ENCODE measurements at regions not wholly inside any gene's neighbourhood (a gene's known extent, or its start where the extent isn't known, plus 50 kb on each side); places are given as distances from the start of the nearest gene placed in this dataset.
A peak's percentile ranks its signal among the peaks of the same experiment; 100 is the strongest.

- ChIA-PET CTCF (ENCODE audit: partially characterized antibody) (interaction anchor here (0.7 to 1.8 kb wide), 3 partner anchors 12 to 285 kb away, joined by 3 to 5 read pairs (median 4); no protein-coding TSS in a partner anchor), POLR2A (ENCODE audit: partially characterized antibody) (no interaction called here)
- H3K4me1 Mint-ChIP-seq, result no peaks in the 10 kb centered on the region
- DNase-seq, result no peak
- Histone ChIP-seq H3K4me1 (ENCODE audit: insufficient read depth, low read length) (no peaks in the 10 kb centered on the region), H3K27me3 (ENCODE audit: insufficient read depth, low read length) (no peaks in the 10 kb centered on the region), H3K4me3 (ENCODE audit: low read length in 2 of 2) (no peak overlapping the region), H3K36me3 (ENCODE audit: insufficient read depth, low read length) (no peaks in the 10 kb centered on the region), H3K27ac (ENCODE audit: low read depth, low read length) (no peak overlapping the region), H3K9me3 (ENCODE audit: control insufficient read depth in 1 of 2, low read length in 2 of 2) (no peaks in the 10 kb centered on the region)
- peaks cover 0 to 1% of the 10 kb centered on the region in 2 donors for H3K27me3 Mint-ChIP-seq
- no peak overlapping the region for H3K4me3 Mint-ChIP-seq
- intact Hi-C loops (cut with micrococcal nuclease), result no loop called here
- no peaks in the 10 kb centered on the region for H3K36me3 Mint-ChIP-seq
- no peak overlapping the region for H3K27ac Mint-ChIP-seq
- H3K9me3 Mint-ChIP-seq, result no peaks in the 10 kb centered on the region
These were observed 138.5 kb upstream of the LGALSL start for GRCh38 chr2:64315291-64315960.

GRCh38 chr2:64317707-64318475 lies 136.1 kb upstream of the LGALSL start:
- Mint-ChIP-seq H3K4me1 (no peaks in the 10 kb centered on the region), H3K36me3 (no peaks in the 10 kb centered on the region), H3K27me3 (peaks cover 0 to 1% of the 10 kb centered on the region in 2 donors), H3K9me3 (no peaks in the 10 kb centered on the region), H3K27ac (peak overlapping the region in 1 of 7 donors; percentile 19), H3K4me3 (no peak overlapping the region)
- Histone ChIP-seq H3K4me1 (ENCODE audit: insufficient read depth, low read length) (no peaks in the 10 kb centered on the region), H3K27me3 (ENCODE audit: insufficient read depth, low read length) (no peaks in the 10 kb centered on the region), H3K4me3 (ENCODE audit: low read length in 2 of 2) (no peak overlapping the region), H3K27ac (ENCODE audit: low read depth, low read length) (no peak overlapping the region), H3K9me3 (ENCODE audit: control insufficient read depth in 1 of 2, low read length in 2 of 2) (no peaks in the 10 kb centered on the region), H3K36me3 (ENCODE audit: insufficient read depth, low read length) (no peaks in the 10 kb centered on the region)
- DNase-seq, result no peak
- ChIA-PET POLR2A (ENCODE audit: partially characterized antibody) (interaction anchor here (1.1 kb wide), 1 partner anchor 109 kb away, joined by 3 read pairs; no protein-coding TSS in a partner anchor), CTCF (ENCODE audit: partially characterized antibody) (interaction anchor here (0.7 to 3.5 kb wide), 4 partner anchors 11 to 247 kb away, joined by 3 to 30 read pairs (median 3); no protein-coding TSS in a partner anchor)
- intact Hi-C loops (cut with micrococcal nuclease), result no loop called here

- POLR2A ChIA-PET (ENCODE audit: partially characterized antibody), result interaction anchor here (1.0 to 1.1 kb wide), 2 partner anchors 109 to 175 kb away, joined by 3 read pairs; no protein-coding TSS in a partner anchor
- Histone ChIP-seq H3K4me3 (ENCODE audit: low read length in 2 of 2) (no peak overlapping the region), H3K27ac (ENCODE audit: low read depth, low read length) (no peak overlapping the region), H3K36me3 (ENCODE audit: insufficient read depth, low read length) (no peaks in the 10 kb centered on the region), H3K27me3 (ENCODE audit: insufficient read depth, low read length) (no peaks in the 10 kb centered on the region), H3K4me1 (ENCODE audit: insufficient read depth, low read length) (no peaks in the 10 kb centered on the region), H3K9me3 (ENCODE audit: control insufficient read depth in 1 of 2, low read length in 2 of 2) (no peaks in the 10 kb centered on the region)
- Mint-ChIP-seq H3K27me3 (peaks cover 0 to 1% of the 10 kb centered on the region in 2 donors), H3K9me3 (no peaks in the 10 kb centered on the region), H3K4me3 (no peak overlapping the region), H3K36me3 (no peaks in the 10 kb centered on the region), H3K4me1 (peaks cover 0 to 4% (median 0%) of the 10 kb centered on the region in 4 donors), H3K27ac (peak overlapping the region in 1 of 7 donors; percentile 19)
- intact Hi-C loops (cut with micrococcal nuclease), result no loop called here
- CTCF ChIA-PET (ENCODE audit: partially characterized antibody), result interaction anchor here (0.7 to 3.5 kb wide), 4 partner anchors 11 to 247 kb away, joined by 3 to 30 read pairs (median 3); no protein-coding TSS in a partner anchor
- DNase-seq, result no peak
These were observed 135.6 kb upstream of the LGALSL start for GRCh38 chr2:64318476-64318748.

DNA sequence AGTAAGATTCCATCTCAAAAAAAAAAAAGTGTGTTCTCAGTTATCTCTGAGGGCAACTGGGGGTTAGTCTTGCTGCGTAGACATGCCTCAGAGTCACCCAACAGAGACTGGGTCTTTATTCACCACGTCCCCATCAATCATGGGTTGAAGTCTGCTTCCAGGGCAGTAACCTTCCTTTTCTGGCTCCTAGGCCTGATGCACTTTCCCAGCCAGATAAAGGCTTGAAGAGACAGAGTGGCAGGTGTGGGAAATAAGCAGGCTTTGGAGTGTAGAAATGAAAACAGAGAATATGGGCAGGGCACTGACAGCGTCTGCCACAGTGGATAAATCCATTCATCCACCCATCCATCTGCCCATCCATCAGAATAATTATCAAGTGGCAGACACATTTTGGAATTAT lies 134.1 kb upstream of the LGALSL start:
- H3K27ac Mint-ChIP-seq, result no peak overlapping the region
- peaks cover 3 to 17% (median 10%) of the 10 kb centered on the region in 4 donors for H3K4me1 Mint-ChIP-seq
- H3K27me3 Mint-ChIP-seq, result peaks cover 0 to 1% of the 10 kb centered on the region in 2 donors
- Histone ChIP-seq H3K9me3 (ENCODE audit: control insufficient read depth in 1 of 2, low read length in 2 of 2) (no peaks in the 10 kb centered on the region), H3K4me3 (ENCODE audit: low read length in 2 of 2) (no peak overlapping the region), H3K36me3 (ENCODE audit: insufficient read depth, low read length) (no peaks in the 10 kb centered on the region), H3K27ac (ENCODE audit: low read depth, low read length) (no peak overlapping the region), H3K4me1 (ENCODE audit: insufficient read depth, low read length) (peaks cover 13% of the 10 kb centered on the region), H3K27me3 (ENCODE audit: insufficient read depth, low read length) (no peaks in the 10 kb centered on the region)
- H3K9me3 Mint-ChIP-seq, result no peaks in the 10 kb centered on the region
- POLR2A ChIA-PET (ENCODE audit: partially characterized antibody), result no interaction called here
- DNase-seq, result no peak
- CTCF ChIA-PET (ENCODE audit: partially characterized antibody), result no interaction called here
- no peaks in the 10 kb centered on the region for H3K36me3 Mint-ChIP-seq
- no peak overlapping the region for H3K4me3 Mint-ChIP-seq
- intact Hi-C loops (cut with micrococcal nuclease), result no loop called here

DNA sequence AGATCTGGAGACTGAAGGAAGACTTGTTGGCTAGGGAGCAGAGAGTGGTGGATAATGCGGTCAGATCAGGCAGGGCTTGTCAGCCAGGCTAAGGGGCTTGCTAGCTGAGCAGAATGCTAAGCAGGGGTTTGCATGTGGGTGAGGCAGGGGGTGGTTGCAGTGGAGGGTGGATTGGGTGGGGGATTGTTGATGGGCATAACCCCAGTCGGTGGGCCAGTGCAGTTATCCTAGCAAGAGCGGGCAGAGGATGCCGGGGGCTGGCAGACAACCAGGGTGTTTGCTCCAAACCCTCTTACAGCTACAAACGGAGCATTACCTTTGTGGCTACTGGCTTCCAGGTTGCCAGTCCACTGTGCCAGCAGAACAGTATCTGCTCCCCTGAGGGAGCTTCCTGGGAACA lies 131.5 kb upstream of the LGALSL start:
- H3K36me3 ChIP-seq (ENCODE audit: insufficient read depth, low read length), result no peaks in the 10 kb centered on the region
- no peaks in the 10 kb centered on the region for H3K36me3 Mint-ChIP-seq
- intact Hi-C loops (cut with micrococcal nuclease), result no loop called here
- no peak overlapping the region for H3K27ac ChIP-seq (ENCODE audit: low read depth, low read length)
- no peaks in the 10 kb centered on the region for H3K9me3 Mint-ChIP-seq
- H3K4me3 ChIP-seq (ENCODE audit: low read length in 2 of 2), result no peak overlapping the region
- H3K9me3 ChIP-seq (ENCODE audit: control insufficient read depth in 1 of 2, low read length in 2 of 2), result no peaks in the 10 kb centered on the region
- H3K27ac Mint-ChIP-seq, result peak overlapping the region in 1 of 7 donors; percentile 26
- H3K4me1 ChIP-seq (ENCODE audit: insufficient read depth, low read length), result peaks cover 39% of the 10 kb centered on the region
- H3K27me3 ChIP-seq (ENCODE audit: insufficient read depth, low read length), result no peaks in the 10 kb centered on the region
- POLR2A ChIA-PET (ENCODE audit: partially characterized antibody), result no interaction called here
- no peak for DNase-seq
- no peak overlapping the region for H3K4me3 Mint-ChIP-seq
- CTCF ChIA-PET (ENCODE audit: partially characterized antibody), result interaction anchor here (1.5 kb wide), 1 partner anchor 9 kb away, joined by 5 read pairs; no protein-coding TSS in a partner anchor
- H3K27me3 Mint-ChIP-seq, result peaks cover 0 to 1% of the 10 kb centered on the region in 2 donors
- peaks cover 25 to 43% (median 35%) of the 10 kb centered on the region in 4 donors for H3K4me1 Mint-ChIP-seq

- intact Hi-C loops (cut with micrococcal nuclease), result no loop called here
- Mint-ChIP-seq H3K27me3 (peaks cover 0 to 1% of the 10 kb centered on the region in 2 donors), H3K9me3 (no peaks in the 10 kb centered on the region), H3K4me1 (peaks cover 29 to 50% (median 42%) of the 10 kb centered on the region in 4 donors), H3K27ac (no peak overlapping the region), H3K4me3 (no peak overlapping the region), H3K36me3 (no peaks in the 10 kb centered on the region)
- H3K27me3 ChIP-seq (ENCODE audit: insufficient read depth, low read length), result no peaks in the 10 kb centered on the region
- DNase-seq, result no peak
- no peaks in the 10 kb centered on the region for H3K9me3 ChIP-seq (ENCODE audit: control insufficient read depth in 1 of 2, low read length in 2 of 2)
- POLR2A ChIA-PET (ENCODE audit: partially characterized antibody), result no interaction called here
- CTCF ChIA-PET (ENCODE audit: partially characterized antibody), result interaction anchor here (1.5 kb wide), 2 partner anchors 8 to 273 kb away, joined by 3 to 5 read pairs; no protein-coding TSS in a partner anchor
- H3K4me3 ChIP-seq (ENCODE audit: low read length in 2 of 2), result no peak overlapping the region
- no peak overlapping the region for H3K27ac ChIP-seq (ENCODE audit: low read depth, low read length)
- H3K36me3 ChIP-seq (ENCODE audit: insufficient read depth, low read length), result no peaks in the 10 kb centered on the region
- peaks cover 46% of the 10 kb centered on the region for H3K4me1 ChIP-seq (ENCODE audit: insufficient read depth, low read length)
These were observed 130.8 kb upstream of the LGALSL start for GRCh38 chr2:64323197-64323596.

GRCh38 chr2:64324746-64325410 lies 129.1 kb upstream of the LGALSL start:
- CTCF ChIA-PET (ENCODE audit: partially characterized antibody), result interaction anchor here (1.0 to 9.5 kb wide), 4 partner anchors 32 to 275 kb away, joined by 3 to 341 read pairs (median 166); no protein-coding TSS in a partner anchor
- H3K9me3 ChIP-seq (ENCODE audit: control insufficient read depth in 1 of 2, low read length in 2 of 2), result no peaks in the 10 kb centered on the region
- intact Hi-C loops (cut with micrococcal nuclease), result loop anchor here (5.0 kb wide), 2 partner anchors 43 to 732 kb away; partner anchors contain the start of gene CEP68
- peak overlapping the region; percentile 75 to 96 (median 94) for H3K27ac Mint-ChIP-seq
- H3K36me3 ChIP-seq (ENCODE audit: insufficient read depth, low read length), result no peaks in the 10 kb centered on the region
- POLR2A ChIA-PET (ENCODE audit: partially characterized antibody), result interaction anchor here (0.6 to 4.9 kb wide), 6 partner anchors 41 to 305 kb away, joined by 3 to 77 read pairs (median 19); partner anchors contain the start of genes AFTPH and PELI1
- H3K4me3 Mint-ChIP-seq, result peak overlapping the region in 1 of 8 donors; percentile 3
- peaks cover 31 to 56% (median 48%) of the 10 kb centered on the region in 4 donors for H3K4me1 Mint-ChIP-seq
- no peak overlapping the region for H3K4me3 ChIP-seq (ENCODE audit: low read length in 2 of 2)
- no peaks in the 10 kb centered on the region for H3K27me3 ChIP-seq (ENCODE audit: insufficient read depth, low read length)
- H3K4me1 ChIP-seq (ENCODE audit: insufficient read depth, low read length), result peaks cover 50% of the 10 kb centered on the region
- H3K9me3 Mint-ChIP-seq, result no peaks in the 10 kb centered on the region
- no peak for DNase-seq
- no peak overlapping the region for H3K27ac ChIP-seq (ENCODE audit: low read depth, low read length)
- no peaks in the 10 kb centered on the region for H3K36me3 Mint-ChIP-seq
- no peaks in the 10 kb centered on the region for H3K27me3 Mint-ChIP-seq
